GM12878 (cell line): ENCODE measurements at regions not wholly inside any gene's neighbourhood (a gene's known extent, or its start where the extent isn't known, plus 50 kb on each side); places are given as distances from the start of the nearest gene placed in this dataset.

Source experiments
- CHD4 ChIP-seq: fragments of 200-600 bp; sonication (generic); IDR thresholded peaks from 2 replicates; pipeline ENCODE4 v1.6.1; 2016; ENCODE audit warnings: mild to moderate bottlenecking
- ETV6 ChIP-seq, 2 experiments: fragments of 450-650 bp in 1 of 2; IDR thresholded peaks in 1 of 2; conservative IDR thresholded peaks in 1 of 2; 2 replicates each; pipeline ENCODE4 v1.6.1; 2014; ENCODE audit warnings: antibody characterized with exemption in 1 of 2, borderline replicate concordance in 1 of 2, low read depth in 1 of 2, mild to moderate bottlenecking in 1 of 2, moderate library complexity in 1 of 2
- IRF4 ChIP-seq: IDR thresholded peaks from 2 replicates; pipeline ENCODE4 v1.6.1; 2011; ENCODE audit warnings: low read depth, low read length
- MTA3 ChIP-seq: IDR thresholded peaks from 2 replicates; pipeline ENCODE4 v1.6.1; 2012; ENCODE audit warnings: low read length, inconsistent platforms, borderline replicate concordance
- NFXL1 ChIP-seq: fragments of 450-650 bp; IDR thresholded peaks from 2 replicates; pipeline ENCODE4 v1.6.1; 2017; ENCODE audit warnings: antibody characterized with exemption, mild to moderate bottlenecking, borderline replicate concordance
- NFYA ChIP-seq: IDR thresholded peaks from 2 replicates; pipeline ENCODE4 v1.6.1; 2011; ENCODE audit warnings: low read depth, mild to moderate bottlenecking, low read length, improper control_type of control experiment, borderline replicate concordance
- NKRF ChIP-seq: fragments of 450-650 bp; conservative IDR thresholded peaks from 2 replicates; pipeline ENCODE4 v1.6.1; 2017; ENCODE audit warnings: mild to moderate bottlenecking, moderate library complexity
- NR2F1 ChIP-seq: fragments of 450-650 bp; conservative IDR thresholded peaks from 2 replicates; pipeline ENCODE4 v1.6.1; 2017; ENCODE audit warnings: mild to moderate bottlenecking
- RAD21 ChIP-seq: IDR thresholded peaks from 2 replicates; pipeline ENCODE4 v1.6.1; 2011; ENCODE audit warnings: mild to moderate bottlenecking, low read depth, low read length, moderate library complexity; ENCODE audit not compliant: insufficient read depth
- RUNX3 ChIP-seq: IDR thresholded peaks from 2 replicates; pipeline ENCODE4 v1.6.1; 2012; ENCODE audit warnings: low read length, inconsistent platforms
- SIN3A ChIP-seq: IDR thresholded peaks from 2 replicates; pipeline ENCODE4 v1.6.1; 2012; ENCODE audit warnings: low read depth, low read length, improper control_type of control experiment
- SIX5 ChIP-seq: IDR thresholded peaks from 2 replicates; pipeline ENCODE4 v1.6.1; 2011; ENCODE audit warnings: mild to moderate bottlenecking, low read depth, low read length, moderate library complexity; ENCODE audit not compliant: severe bottlenecking
- SUPT20H ChIP-seq: IDR thresholded peaks from 2 replicates; pipeline ENCODE4 v1.6.1; 2011; ENCODE audit warnings: low read depth, mild to moderate bottlenecking, low read length, moderate library complexity, borderline replicate concordance; ENCODE audit not compliant: control insufficient read depth
- TBL1XR1 ChIP-seq: IDR thresholded peaks from 2 replicates; pipeline ENCODE4 v1.6.1; 2012; ENCODE audit warnings: low read depth, low read length, improper control_type of control experiment
- TCF7 ChIP-seq: IDR thresholded peaks from 2 replicates; pipeline ENCODE4 v1.6.1; 2014; ENCODE audit warnings: antibody characterized with exemption, borderline replicate concordance
- ZBTB33 ChIP-seq: fragments of 450-650 bp; IDR thresholded peaks from 2 replicates; pipeline ENCODE4 v1.6.1; 2017; ENCODE audit warnings: mild to moderate bottlenecking
- ZNF687 ChIP-seq: fragments of 450-650 bp; IDR thresholded peaks from 2 replicates; pipeline ENCODE4 v1.6.1; 2017; ENCODE audit warnings: mild to moderate bottlenecking, moderate library complexity
- TF ChIP-seq, protein P1 (sequence below): IDR thresholded peaks from 2 replicates; pipeline ENCODE4 v1.6.1; 2011; ENCODE audit warnings: mild to moderate bottlenecking, low read depth, low read length, moderate library complexity; ENCODE audit not compliant: insufficient replicate concordance
- TF ChIP-seq, protein P2 (sequence below): IDR thresholded peaks from 2 replicates; pipeline ENCODE4 v1.6.1; 2011; ENCODE audit warnings: borderline replicate concordance, low read depth, mild to moderate bottlenecking, moderate library complexity, mixed read lengths, low read length; ENCODE audit not compliant: insufficient read depth; ENCODE audit errors: extremely low read length

DNA sequence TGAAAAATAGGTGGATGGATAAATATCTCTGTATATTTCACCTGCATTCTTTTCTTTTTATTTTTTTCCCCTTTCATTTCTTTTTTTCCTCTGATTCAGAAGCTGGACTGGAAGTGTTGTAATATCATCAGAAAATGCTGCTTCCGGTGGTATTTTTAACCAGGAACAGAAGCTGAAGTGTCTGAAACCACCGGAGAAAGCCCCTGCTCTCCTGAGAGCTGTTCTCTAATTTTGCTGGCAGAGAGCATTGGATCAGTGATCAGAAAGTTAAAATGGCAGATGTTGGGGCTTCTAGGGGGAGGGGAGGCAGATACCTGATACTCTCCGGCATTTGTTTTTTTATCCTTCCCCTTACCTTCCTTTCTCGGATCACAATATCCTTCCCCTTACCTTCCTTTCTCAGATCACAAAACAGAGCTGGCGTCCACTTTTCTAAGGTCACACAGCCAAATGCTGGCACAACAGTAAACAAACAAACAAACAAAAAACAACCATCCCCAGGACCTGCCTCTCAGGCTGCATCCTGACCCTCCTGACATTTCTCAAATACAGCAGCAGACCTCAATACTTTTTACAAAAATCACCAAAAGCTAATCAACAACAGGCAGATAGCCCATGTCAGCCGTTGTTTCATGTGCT, 143.2 kb upstream of the ZNF217 start (continued):
- TF ChIP-seq IRF4 (0 out of 2 replicates have a peak, but pooled peaks have one; percentile 8), ETV6 (conservative IDR thresholded peaks at IDR 0.05 in 1 of 2, IDR thresholded peaks at IDR 0.05 in 1 of 2; ENCODE audit: borderline replicate concordance in 1 of 2, low read depth in 1 of 2) (peak; percentile 95 to 96), SIX5 (no peak), RAD21 (0 out of 2 replicates have a peak, but pooled peaks have one; percentile 30), SUPT20H (no peak), NKRF (peak; percentile 49; the same call in 1 of the 2 replicates), RUNX3 (peak; percentile 84), MTA3 (0 out of 2 replicates have a peak, but pooled peaks have one; percentile 58), NR2F1 (0 out of 2 replicates have a peak, but pooled peaks have one; percentile 26), TBL1XR1 (no peak), NFYA (no peak), ZBTB33 (no peak; the same call in 1 of the 2 replicates), SIN3A (no peak), ZNF687 (peak; percentile 73; the same call in 1 of the 2 replicates), NFXL1 (peak; percentile 93), TCF7 (no peak), CHD4 (no peak)
- TF ChIP-seq, protein P1, sequence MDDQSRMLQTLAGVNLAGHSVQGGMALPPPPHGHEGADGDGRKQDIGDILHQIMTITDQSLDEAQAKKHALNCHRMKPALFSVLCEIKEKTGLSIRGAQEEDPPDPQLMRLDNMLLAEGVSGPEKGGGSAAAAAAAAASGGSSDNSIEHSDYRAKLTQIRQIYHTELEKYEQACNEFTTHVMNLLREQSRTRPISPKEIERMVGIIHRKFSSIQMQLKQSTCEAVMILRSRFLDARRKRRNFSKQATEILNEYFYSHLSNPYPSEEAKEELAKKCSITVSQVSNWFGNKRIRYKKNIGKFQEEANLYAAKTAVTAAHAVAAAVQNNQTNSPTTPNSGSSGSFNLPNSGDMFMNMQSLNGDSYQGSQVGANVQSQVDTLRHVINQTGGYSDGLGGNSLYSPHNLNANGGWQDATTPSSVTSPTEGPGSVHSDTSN = no peak
- TF ChIP-seq, protein P2, sequence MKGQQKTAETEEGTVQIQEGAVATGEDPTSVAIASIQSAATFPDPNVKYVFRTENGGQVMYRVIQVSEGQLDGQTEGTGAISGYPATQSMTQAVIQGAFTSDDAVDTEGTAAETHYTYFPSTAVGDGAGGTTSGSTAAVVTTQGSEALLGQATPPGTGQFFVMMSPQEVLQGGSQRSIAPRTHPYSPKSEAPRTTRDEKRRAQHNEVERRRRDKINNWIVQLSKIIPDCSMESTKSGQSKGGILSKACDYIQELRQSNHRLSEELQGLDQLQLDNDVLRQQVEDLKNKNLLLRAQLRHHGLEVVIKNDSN = no peak
